HG02642 (cell line): ENCODE measurements at regions not wholly inside any gene's neighbourhood (a gene's known extent, or its start where the extent isn't known, plus 50 kb on each side); places are given as distances from the start of the nearest gene placed in this dataset.

Experiments used
- ATAC-seq: cut with Tn5 transposase; IDR thresholded peaks from one replicate; pipeline ENCODE4 v1.9.1; 2021; ENCODE audit warnings: mild to moderate bottlenecking; ENCODE audit not compliant: unreplicated experiment, poor library complexity

DNA sequence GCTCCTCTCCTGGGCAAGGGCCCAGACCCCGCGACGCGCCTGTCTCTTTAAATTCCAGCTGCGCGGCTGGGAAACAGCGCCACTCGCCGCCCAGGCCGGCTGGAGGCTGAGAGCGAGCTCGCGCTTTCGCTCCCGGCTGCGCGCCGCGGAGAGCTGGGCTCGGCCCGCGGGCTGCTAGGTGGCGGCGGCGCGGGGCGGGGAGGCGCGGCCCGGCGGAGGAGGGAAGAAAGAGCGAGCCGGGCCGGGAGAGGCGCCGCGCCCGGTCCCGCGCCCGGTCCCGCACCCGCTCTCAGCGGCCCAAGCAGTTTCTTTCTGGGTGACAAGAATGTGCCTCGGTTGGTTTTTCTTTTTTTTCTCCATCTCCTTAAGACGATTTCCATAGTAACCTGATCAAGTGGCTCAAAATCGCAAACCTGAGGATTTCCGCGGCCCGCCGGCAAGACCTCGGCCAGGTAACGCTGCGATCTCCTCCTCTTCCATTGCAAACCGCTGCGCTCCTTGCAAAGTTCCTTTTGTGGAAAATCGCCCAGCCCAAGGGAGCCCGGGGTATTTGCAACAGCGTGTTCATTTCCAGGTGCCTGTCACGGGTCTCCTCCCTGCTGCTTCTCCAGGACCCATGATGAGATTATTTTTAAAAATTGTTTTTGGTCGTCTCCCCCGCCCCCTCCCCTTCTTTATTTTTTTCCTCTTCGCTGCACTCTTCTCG is 259.5 kb upstream of the E2F7 start:
- peak; percentile 96 for ATAC-seq

DNA sequence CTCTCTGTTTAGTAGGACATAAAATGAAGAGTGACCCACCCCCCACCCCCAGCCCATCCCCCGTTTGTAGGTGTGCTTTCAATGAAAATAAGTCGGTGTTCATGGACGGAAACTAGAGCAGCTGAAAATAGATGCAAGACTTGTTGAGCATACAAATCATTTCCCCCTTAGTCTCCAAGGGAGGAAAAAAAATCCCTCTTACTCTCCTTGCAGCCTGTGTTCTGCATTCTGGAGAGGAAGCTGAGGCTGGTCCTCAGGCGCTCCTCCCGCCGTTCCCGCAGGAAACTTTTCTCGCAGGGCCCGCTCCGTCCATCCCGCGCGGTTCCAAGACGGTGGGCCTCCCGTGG is 259.0 kb upstream of the E2F7 start:
- ATAC-seq, result no peak

DNA sequence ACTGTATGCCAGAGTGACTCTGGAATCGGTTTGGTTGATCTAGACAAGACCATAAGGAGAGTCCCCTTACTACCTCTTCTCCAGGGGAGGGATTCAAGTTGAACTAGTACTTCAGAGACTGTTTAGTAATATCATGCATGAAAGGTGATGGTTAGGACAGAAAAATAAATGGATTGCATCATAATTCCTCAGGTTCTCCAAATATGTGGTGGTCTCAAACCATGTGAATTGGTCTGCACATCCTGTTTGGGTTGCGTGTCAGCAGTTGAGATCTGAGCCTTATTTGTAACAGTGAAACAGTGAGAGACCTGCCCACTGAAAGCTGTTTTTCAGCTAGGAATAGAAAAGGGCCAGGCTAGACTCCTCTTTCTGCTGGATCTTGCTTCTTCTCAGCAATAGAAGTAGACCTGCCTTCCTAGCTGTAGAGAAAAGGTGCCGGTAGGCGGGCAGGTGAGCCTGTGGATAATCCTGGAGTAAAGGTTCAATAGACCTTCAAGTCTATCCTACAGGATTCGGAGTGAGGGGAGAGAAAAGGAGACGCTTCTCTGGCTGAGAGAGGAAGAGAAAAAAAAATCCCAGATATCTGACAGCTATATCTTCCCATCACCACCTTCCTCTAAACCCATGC is 258.5 kb upstream of the E2F7 start:
- no peak for ATAC-seq

DNA sequence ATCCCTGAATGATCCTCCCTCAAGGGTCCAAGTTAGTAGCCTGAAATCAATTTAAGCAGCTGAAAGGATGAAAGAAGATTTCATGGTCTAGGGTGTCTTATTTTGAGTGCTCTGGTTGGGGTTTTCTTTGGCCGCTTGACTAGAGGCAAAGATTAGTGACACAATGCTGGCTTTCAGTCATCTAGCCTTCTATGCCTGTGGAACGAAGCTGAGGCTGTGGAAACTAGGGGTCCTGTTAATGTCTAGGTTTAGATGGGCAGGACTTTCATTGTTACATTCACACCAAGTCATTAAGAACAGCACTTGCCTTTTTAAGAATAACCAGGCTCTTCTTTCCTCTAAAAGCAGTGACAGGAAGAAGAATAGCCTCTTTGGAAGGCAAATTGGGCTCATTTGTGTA is 253.8 kb upstream of the E2F7 start:
- ATAC-seq, result no peak

DNA sequence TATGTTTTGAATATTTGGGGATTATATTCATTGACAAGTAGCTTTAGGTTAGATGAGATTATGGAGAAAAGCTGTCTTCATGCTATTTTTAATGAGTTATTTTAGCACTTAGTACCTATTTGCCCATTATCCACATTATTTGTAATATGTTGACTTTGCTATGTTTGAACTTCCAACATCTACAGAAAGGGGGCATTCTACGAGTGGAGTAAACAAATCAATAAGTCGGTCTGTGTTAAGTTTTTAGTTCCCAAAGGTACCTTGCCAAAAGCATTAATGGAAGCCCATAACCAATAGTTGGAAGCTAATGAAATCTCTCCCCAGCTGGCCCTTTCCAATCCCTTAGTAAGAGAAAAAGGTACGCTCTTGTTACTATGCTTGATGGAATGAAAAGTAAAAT is 250.0 kb upstream of the E2F7 start:
- no peak for ATAC-seq

DNA sequence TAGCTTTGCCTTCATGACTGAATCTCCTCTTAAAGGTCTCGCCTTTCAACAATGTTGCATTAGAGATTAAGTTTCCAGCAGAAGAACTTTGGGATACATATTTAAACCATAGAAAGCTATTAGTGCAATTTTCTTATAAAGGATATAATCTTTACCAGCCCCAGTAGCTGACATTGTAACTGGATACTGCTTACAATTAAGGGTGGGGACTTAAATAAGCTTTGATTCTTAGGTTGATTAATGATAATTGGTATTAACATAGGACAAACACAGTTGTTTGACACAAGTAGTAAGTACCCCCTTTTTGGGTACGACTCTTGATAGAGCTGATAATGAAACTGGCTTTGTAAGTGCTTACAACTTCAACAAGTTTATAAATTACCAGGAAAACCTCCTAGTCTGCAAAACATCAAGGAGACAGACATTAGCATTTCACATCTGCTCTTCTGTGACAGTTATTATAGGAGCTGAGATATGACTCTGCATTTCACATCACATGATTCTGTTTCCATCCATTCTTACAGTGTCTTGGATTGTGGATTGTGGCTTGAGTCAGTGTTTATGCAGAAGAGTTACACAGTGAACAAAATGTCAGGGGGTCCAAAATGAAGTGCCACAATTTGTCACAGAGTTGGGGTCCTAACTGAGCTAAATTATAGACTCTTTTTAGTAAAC is 249.1 kb upstream of the E2F7 start:
- no peak for ATAC-seq

DNA sequence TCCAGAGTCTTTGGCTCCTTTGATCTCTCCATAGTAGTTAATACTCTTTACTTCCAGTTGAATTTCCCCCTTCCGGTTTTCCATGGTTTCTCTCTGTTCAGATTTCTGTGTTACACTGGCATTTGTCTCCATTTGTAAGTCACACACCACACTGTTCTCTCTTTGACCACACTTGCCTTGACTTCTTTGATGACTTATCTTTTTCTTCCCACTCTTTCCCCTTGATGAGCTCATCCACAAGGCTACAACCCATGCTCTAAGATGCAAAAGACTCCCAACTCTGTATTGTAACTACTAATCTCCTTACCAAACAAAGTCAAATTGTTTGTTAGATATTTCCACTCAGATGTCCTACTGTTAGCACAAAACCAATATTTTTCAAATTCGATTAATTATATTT is 242.7 kb upstream of the E2F7 start:
- no peak for ATAC-seq

DNA sequence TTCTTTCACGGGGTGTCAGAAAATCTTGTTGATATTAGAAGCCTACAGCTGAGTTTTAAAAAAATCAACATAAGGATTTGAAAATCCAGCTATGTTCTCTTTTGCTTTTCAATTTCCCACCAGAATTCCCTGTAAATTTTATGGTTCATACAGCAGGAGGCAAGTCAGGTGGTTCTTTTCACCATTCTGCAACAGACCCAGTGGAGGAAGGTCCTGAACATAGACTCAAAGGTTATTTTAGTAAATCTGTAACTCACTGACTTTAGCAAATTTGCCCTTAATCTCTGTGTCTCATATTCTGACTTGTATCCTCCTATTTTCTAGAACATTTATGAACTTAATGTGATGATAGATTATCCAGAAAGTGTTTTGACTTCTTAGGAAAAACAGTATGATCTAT is 235.4 kb upstream of the E2F7 start:
- no peak for ATAC-seq

DNA sequence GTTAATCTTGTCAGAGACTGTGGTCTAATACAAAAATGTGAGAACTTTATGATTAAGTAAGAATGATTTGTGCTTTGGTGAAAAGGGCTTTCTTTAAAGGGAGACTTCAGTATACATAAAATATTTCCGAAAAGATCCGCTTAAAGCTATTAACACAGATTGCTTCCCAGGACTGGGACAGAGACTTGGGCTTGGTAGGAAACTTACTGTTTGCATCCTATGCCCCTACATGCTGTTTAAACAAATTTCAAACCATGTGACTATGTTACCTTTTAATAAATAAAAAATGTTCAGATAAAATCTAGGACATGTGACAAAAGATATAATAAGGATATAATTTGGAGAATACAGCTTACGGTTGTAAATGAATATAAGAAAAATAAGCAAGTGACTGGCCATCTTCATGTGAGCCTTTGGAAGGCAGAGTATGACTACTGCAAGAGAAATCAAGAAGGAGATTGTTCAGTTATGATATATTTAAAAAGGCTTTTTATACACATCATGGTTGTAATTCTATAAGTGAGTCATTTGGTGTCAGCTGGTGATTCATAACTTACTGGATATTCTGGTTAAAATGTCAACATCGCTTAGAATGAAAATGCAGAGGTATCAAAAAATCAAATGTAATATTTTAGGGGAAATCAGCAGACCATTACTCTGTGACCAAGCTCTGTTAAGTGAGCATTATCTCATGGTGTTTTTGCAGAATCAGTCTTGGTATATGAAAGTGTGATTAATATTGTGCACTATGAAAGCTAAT is 234.7 kb upstream of the E2F7 start:
- no peak for ATAC-seq

DNA sequence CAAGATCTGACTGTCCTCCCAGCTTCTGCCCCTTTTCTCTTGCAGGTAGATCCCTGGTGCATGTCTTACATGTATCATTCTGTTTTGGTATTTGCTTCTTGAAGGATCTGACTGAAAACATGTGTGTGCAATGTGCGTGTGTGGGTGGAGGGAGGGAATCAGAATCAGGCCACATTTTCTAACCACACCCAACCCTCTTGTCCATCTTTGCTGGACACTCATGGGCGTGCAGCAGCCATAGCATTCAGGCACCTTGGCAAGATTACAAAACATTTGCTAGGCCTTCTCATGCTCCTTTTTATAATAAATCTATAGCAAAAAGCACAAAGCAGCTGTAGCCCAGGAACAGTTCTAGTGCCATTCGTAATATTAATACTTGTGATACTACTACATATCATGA is 233.6 kb upstream of the E2F7 start:
- ATAC-seq, result no peak

DNA sequence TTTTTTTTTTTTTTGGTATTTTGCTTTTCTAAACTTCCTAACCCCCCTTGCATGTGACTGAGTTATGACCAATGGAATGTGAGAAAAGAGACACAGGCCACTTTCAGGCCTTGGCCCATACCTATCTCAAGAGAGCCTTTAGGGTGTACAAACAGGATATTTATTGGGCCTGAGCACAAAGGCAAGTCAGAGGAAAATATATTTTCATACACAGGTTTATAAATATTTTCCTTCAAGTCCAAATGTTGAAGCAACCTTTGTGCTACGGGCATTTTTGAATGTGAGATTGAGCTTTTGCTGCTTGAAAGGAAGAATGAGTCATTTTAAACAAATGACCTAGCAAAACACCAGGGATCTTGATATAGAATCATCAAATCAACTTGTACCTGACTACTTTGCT is 228.6 kb upstream of the E2F7 start:
- no peak for ATAC-seq

DNA sequence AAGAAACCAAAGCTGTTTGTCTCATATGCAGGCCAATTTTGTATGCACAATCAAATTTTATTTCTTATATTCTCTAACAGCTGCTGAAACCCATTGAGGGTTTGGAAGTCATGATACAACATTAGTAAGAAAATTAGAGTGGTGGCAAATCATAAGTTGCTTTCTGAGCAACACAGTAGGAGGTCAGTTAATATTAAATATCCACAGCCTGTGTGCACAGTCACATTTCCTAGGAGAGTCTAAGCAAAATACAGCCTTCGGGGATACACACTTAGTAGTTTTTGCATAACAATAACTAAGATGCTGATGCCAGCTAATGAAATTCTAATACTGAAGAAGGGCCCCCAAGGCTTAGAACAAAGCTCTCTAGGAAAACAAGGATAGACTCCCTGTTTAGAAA is 209.6 kb upstream of the E2F7 start:
- no peak for ATAC-seq

DNA sequence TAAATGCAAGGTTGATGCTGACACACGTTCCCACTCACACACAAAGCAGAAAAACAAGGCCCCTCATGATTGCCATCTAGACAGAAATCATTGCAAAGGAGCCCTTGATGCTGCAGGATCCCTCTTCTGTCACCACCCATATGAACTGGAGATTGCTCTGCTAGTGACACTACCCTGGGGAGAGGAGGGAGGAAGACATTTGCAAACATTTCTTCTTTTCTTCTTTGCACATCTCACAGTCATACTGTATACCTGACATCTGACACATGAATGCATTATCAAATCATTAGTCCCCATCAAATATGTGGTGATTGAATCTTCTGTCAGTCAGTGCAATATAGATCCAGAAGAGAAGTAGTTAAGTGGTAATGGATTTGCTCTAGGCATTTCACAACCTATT is 208.5 kb upstream of the E2F7 start:
- ATAC-seq, result no peak

DNA sequence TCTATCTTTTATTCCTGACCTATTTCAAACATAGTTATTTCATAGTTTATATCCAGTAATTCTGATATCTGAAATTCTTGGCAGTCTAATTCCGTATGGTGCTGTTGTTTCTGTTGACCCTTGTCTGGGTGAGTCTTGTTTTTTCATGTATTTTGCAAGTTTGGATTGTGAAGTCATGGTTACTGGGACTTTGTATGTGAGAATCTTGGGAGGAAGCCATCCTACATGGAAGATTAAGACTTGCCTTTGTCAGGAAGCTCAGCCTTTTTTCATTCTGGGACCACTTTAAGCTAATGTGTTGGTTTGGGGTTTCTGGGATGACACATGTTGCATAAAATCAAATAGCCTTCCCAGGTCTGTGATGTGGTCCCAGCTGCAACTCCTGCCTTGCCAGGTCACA is 191.6 kb upstream of the E2F7 start:
- no peak for ATAC-seq

DNA sequence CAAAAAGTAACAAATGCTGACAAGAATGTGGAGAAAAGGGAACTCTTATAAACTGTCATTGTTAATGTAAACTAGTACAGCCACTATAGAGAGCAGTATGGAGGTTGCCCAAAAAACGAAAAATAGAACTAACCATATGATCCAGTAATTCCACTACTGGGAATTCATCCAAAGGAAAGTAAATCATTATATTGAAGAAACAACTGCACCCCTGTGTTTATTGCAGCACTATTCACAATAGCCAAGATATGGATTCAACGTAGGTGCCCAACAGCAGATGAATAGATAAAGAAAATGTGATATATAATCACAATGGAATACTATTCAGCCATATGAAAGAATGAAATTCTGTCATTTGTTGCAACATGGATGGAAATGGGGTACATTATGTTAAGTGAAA is 188.0 kb upstream of the E2F7 start:
- no peak for ATAC-seq

DNA sequence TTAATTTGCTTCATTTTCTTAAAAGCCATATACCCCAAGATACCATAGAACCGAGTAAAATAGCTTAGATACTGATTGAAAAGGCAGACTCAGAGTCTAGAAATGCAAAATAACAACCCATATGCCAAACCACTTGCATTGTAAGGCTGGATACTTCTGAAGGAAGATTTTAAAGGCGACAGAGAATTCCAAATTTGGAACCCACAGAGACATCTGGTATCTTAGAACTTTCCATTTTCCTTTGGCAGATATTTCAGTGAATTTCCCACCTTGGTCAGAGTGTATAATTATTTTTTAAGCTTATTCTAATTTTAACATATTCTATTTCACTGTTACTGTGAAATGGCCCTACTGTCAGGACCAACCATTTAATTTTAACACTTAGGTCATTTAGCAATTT is 186.4 kb upstream of the E2F7 start:
- ATAC-seq, result no peak

DNA sequence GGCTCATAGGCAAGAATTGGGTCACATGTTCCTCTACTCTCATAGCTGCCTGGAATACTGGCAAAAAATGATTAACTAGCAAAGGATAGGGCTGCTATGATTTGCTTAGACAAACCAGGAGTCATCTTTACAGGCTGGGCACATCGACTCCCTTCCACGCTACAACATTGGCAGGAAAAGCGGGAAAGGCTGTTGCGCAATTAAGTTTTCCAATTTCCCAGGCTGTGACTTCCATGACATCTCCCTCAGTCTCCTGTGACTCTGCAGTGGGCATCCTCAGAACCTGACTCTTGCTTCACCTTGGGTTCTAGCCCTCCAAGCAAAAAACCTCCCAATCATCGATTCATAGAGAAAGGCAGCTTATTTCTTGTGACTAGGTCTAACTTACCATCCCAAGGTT is 184.5 kb upstream of the E2F7 start:
- no peak for ATAC-seq

DNA sequence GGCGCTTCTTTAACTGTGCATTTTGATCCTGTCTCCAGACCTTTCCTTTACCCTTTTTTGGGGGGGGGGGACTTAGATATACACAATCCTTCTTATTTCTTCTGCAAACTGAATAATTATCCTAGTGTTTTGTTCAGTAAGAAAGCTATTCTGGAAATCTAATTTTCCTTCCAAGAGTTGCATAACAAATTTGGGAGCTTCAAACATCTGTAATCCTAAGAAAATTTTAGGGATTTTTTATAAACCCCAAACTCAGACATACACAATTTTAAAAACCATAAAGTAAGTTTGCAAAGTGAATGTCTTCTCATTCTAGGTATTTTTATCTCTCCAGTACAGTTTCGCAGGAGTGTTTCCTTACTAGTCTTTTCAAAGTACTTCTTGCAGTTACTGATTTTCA is 182.7 kb upstream of the E2F7 start:
- no peak for ATAC-seq

DNA sequence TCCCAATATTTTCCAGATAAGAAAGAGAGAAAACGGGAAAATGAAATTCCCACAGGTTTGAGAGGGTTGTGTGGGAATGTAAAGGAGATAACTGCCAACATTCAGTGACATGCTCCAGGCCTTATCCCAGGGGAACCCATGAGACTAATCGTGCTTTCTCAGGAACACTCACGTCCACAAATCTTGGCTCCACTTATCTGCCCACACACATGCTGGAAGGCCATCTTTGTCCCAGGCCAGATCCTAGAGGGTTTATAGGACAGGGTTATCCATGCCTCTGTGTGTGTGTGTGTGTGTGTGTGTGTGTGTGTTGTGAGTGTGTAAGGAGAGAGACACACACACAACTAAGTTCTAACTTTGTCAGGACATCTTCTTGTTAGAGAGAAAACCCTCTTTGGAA is 182.2 kb upstream of the E2F7 start:
- ATAC-seq, result no peak

DNA sequence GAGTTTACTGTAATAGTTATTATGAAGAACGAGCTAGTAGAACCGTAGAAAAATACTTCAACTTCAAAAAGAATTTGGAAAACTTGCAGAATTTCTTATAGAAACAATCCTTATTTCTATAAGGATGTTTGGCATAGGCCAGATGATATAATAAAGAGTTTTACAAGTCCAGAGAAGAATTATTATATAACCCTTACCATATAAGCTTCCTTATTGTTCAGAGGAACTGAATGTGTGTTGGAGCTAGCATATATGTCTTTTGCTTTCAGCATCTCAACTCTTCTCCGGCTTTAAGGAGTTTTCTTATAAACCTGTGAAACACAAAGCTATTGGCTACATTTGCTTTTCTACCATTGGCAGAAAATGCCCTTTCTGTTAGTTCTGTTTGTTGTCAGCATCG is 178.0 kb upstream of the E2F7 start:
- no peak for ATAC-seq

DNA sequence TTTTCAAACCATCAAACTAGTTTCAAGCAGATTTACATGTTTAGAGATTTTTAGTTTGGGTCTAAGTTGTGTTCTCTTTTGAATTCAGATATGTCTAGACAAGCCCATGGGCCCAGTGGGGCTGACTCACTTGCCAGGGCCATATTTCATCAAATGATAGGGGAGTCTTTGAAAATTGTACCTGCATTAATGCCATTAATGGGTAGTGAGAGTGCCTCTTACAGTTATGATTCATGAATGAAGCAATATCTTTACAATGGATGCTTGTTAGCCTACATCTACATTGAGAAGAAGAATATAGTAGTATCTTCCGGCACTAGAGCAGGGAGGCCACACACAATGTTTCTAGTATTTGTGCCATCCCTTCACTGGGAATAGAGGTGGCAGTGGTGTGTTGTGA is 174.2 kb upstream of the E2F7 start:
- ATAC-seq, result no peak
